CD4-positive, alpha-beta T cell treated with Interleukin-4 for 4 hours (primary cell): ENCODE measurements at regions not wholly inside any gene's neighbourhood (a gene's known extent, or its start where the extent isn't known, plus 50 kb on each side); places are given as distances from the start of the nearest gene placed in this dataset.
A peak's percentile ranks its signal among the peaks of the same experiment; 100 is the strongest.
"Not testable (repeated sequence)": the region's sequence is repeated elsewhere in the genome, so short reads cannot be mapped to it uniquely, and the experiment has no call there.

Experiments
- DNase-seq: peaks from one replicate; pipeline ENCODE4 v3.0.0-alpha.2; 2020

- no peak for DNase-seq
These were observed 201.6 kb upstream of the CMC1 start for GRCh38 chr3:28039829-28040228.

GRCh38 chr3:28042095-28042635 lies 199.3 kb upstream of the CMC1 start:
- DNase-seq: no peak

GRCh38 chr3:28042707-28043106 lies 198.7 kb upstream of the CMC1 start:
- DNase-seq: no peak

GRCh38 chr3:28050120-28050519 lies 191.3 kb upstream of the CMC1 start:
- no peak for DNase-seq

- peak; percentile 72 for DNase-seq
These were observed 190.5 kb upstream of the CMC1 start for GRCh38 chr3:28050885-28051284.

GRCh38 chr3:28053759-28054158 lies 187.7 kb upstream of the CMC1 start:
- DNase-seq: peak; percentile 10

- DNase-seq: no peak
These were observed 184.6 kb upstream of the CMC1 start for GRCh38 chr3:28056806-28057205.

GRCh38 chr3:28057539-28057938 lies 183.9 kb upstream of the CMC1 start:
- no peak for DNase-seq

GRCh38 chr3:28059199-28059598 lies 182.2 kb upstream of the CMC1 start:
- not testable (repeated sequence) for DNase-seq

- no peak for DNase-seq
These were observed 175.4 kb upstream of the CMC1 start for GRCh38 chr3:28066020-28066419.

GRCh38 chr3:28067014-28067413 lies 174.4 kb upstream of the CMC1 start:
- DNase-seq: no peak

- no peak for DNase-seq
These were observed 173.1 kb upstream of the CMC1 start for GRCh38 chr3:28068342-28068741.

- no peak for DNase-seq
These were observed 172.0 kb upstream of the CMC1 start for GRCh38 chr3:28069438-28069837.

GRCh38 chr3:28076246-28076645 lies 165.2 kb upstream of the CMC1 start:
- DNase-seq: no peak

GRCh38 chr3:28077572-28077971 lies 163.8 kb upstream of the CMC1 start:
- no peak for DNase-seq

- DNase-seq: no peak
These were observed 162.9 kb upstream of the CMC1 start for GRCh38 chr3:28078536-28078935.

- DNase-seq: no peak
These were observed 160.7 kb upstream of the CMC1 start for GRCh38 chr3:28080716-28081115.

- DNase-seq: no peak
These were observed 159.9 kb upstream of the CMC1 start for GRCh38 chr3:28081533-28081947.

- DNase-seq: no peak
These were observed 153.8 kb upstream of the CMC1 start for GRCh38 chr3:28087591-28087990.

- no peak for DNase-seq
These were observed 152.4 kb upstream of the CMC1 start for GRCh38 chr3:28088811-28089526.

- DNase-seq: peak; percentile 21
These were observed 151.9 kb upstream of the CMC1 start for GRCh38 chr3:28089527-28089897.

GRCh38 chr3:28099296-28099695 lies 142.1 kb upstream of the CMC1 start:
- DNase-seq: no peak

- no peak for DNase-seq
These were observed 139.7 kb upstream of the CMC1 start for GRCh38 chr3:28101705-28102104.

GRCh38 chr3:28103861-28104260 lies 137.6 kb upstream of the CMC1 start:
- DNase-seq: no peak

GRCh38 chr3:28104896-28105534 lies 136.4 kb upstream of the CMC1 start:
- no peak for DNase-seq
